NCI-H2196 treated with DMSO at 0.1 percent for 48 hours (cell line): ENCODE measurements at regions not wholly inside any gene's neighbourhood (a gene's known extent, or its start where the extent isn't known, plus 50 kb on each side); places are given as distances from the start of the nearest gene placed in this dataset.

ENCODE experiments used
- DNase-seq: peaks from one replicate; lab custom pipeline; 2025; ENCODE audit not compliant: unreplicated experiment; lab: John Stamatoyannopoulos, UW

DNA sequence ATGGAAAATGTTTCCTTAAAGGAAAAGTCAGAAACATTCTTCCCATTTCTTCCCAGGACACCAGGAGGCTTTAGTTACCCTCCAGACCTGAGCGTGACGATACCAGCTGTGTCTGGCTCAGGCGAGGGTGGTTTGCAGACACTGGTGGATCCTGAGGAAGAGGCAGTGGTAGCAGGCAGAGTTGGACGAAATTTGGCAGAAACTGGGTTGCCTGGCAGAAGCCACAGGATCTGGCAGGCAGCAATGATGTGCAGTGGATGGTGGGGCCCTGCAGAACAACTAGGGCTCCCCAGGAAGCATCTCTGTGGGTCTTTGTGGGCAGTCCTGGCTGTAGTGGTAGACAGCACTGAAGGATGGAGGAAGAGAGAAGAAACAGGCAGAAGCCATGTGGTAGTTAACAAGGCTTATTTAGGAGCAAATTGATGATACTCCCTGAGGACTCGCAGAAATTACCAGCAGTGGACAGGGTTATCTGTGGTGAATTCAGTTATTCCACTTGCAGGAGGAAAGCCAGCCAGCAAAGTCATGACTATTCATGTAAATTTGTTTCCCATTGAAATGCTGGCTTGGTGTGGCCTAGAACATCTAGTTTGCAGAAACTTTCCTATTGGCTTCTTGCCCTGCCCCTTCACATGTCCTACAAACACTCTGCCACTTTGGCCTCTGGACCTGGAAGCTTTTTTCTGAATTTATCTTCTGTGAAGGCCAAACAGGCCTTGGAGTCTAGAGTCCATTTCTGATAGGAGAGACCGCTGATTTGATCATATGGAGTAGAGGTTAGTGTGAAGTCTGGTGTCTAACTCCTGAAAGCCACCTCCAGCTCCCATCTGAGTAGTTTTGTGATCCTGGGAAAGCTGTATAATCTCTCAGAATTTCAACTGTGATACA is 212.0 kb downstream of the DMRT2 start:
- no peak for DNase-seq

DNA sequence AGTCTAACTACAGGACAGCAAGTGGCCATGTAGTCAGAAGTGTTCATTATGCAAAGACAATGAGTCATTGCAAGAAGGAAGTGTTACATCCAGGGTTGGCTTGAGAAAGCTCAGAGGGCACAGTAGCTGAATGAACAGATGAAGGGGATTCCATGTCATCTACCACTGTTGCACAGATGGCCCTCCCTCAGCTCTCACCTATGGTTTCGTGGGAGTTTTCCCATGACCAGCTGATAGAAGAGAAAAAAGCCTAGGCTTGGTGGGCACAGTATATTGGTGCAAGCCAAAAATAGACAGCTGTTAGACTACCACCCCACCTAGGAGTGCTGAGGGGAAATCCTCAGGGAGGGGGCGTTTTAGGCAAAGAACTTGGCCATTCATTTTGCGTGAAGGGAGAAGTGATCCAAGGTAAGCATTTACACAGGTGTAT is 217.0 kb downstream of the DMRT2 start:
- no peak for DNase-seq

GRCh38 chr9:1267581-1267980 is 217.4 kb downstream of the DMRT2 start:
- peak; percentile 81 for DNase-seq

DNA sequence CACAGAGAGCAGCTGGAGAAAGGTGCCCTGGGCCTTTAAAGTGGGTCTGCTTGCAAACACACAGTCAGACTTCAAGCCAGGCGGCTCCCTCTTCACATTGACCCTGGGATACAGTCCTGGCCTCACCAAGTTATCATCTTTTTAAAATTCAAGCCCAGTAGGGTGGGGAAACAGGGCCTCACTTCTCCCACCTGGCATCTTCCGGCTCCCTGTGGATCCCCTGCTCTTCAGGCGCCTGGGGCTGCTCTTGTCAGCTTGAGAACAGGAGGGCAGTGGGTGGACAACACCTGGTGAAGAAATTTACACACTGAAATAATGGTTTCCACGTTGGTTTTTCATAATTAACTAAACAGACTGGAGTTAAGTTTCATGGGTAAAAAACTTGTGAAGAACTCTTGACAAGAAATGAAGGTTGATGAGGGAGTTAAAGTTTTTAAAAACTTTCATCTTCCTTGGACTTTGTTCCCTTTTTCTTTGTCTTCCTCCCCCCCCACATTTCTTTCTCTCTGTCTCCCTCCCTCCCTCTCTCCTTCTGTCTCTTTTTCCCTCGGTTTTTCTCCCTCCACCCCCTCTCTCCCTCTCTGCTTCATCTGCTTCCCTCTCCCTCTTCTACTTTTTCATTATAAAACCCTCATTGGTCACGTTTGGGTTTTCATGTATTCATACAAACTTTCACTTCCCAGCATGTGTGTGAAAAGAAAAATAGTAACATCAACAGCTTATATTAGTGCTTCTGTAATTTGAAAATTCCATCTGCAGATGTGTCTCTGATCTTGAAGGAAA is 219.6 kb downstream of the DMRT2 start:
- DNase-seq = no peak

- DNase-seq = no peak
These were observed 221.2 kb downstream of the DMRT2 start for GRCh38 chr9:1271367-1271766.

DNA sequence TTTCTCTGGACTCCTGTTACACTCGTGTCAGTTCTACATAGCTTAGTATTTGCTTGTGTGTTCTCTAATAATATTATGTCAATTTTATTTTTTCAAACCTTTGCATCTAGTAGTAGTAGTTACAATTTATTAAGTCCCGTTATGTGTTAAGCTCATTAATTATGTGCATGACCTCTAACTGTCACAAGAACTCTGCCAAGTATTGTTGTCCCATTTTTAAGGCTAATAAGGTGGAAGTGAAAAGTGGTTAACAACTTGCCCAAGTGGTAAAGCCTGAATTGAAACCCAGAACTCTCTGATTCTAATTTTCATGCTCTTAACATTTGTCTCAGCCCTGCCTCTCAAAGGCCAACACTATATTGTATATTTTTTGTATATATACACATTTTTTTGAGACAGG is 221.6 kb downstream of the DMRT2 start:
- DNase-seq = no peak

GRCh38 chr9:1272488-1272887 is 222.3 kb downstream of the DMRT2 start:
- DNase-seq = no peak

DNA sequence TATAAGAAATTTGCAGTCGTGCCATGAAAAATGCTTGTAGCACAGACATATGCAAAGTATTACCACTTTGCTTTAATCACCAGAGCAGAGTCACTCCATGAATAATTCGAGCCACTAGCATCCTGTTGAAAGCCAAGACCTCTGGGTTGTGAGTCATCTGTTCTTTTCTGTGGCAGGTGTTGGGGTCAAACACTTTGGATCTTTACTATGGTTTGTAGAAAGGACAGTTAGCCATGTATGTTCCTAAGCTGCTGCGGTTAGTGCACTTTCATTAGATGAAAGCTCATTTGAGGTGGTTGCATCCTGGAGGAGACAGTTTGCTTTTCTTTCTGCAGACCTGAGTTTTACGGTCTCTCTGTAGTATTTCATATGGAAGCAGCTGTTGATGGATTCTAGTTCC is 223.7 kb downstream of the DMRT2 start:
- DNase-seq = peak; percentile 19

- DNase-seq = no peak
These were observed 224.2 kb downstream of the DMRT2 start for GRCh38 chr9:1274334-1274733.

GRCh38 chr9:1276474-1276873 is 226.3 kb downstream of the DMRT2 start:
- no peak for DNase-seq

DNA sequence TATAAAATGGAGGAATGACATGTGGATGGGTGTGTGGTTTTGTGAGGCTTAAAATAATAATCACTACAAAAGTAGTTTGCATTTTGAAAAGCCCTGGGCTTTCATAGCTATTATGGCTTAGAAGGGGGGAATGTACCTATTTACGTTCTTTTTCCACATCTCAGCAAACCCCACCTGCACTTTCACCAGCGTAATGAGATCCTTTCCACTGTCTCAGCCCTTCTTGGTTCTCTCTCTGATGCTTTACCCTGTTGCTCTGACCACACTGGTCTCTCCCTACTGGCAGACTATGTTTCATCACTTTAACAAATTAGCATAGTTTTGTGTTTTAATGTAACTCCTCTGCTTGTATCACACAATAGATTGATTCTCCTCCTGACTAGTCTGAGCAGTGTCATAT is 234.6 kb downstream of the DMRT2 start:
- DNase-seq = no peak

DNA sequence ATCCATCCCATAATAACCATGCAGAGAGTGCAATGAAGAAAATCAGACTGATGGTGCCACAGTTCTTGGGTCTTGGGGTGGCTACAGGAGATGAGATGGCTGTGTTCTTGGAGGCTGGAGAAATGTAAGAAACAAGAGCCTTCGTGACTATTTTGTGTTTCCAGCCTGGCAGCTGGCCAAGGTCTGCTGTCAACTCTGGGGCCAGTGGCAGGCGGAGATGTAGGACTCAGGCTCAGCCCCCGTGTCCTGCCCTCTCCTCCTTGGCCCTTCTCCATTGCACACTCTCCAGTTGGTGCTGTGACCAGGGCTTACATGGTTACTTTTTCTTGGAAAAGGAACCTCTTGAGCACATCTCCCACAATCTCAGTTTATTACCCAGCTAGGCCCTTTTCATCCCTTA is 235.4 kb downstream of the DMRT2 start:
- no peak for DNase-seq

- DNase-seq = no peak
These were observed 242.2 kb downstream of the DMRT2 start for GRCh38 chr9:1292384-1292783.

GRCh38 chr9:1294641-1295258 is 244.6 kb downstream of the DMRT2 start:
- DNase-seq = no peak

DNA sequence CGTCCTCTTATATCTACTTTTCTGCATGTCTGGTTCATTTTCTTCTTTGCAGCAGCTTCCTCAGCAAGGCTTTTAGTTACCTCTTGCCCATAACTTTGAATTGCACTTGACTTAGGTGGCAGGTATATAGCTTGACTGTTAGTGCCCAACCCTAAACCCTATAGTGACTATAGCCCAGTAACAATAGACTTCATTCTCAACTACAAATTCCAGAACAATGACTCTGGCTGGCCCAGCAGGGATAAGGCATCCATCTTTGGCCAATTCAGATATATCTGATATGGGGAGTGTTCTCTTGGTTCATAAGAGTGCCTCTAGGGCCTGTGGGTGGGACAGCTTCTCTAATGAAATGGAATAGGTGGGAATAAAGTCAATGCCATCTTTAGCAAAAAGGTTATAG is 246.2 kb downstream of the DMRT2 start:
- no peak for DNase-seq

DNA sequence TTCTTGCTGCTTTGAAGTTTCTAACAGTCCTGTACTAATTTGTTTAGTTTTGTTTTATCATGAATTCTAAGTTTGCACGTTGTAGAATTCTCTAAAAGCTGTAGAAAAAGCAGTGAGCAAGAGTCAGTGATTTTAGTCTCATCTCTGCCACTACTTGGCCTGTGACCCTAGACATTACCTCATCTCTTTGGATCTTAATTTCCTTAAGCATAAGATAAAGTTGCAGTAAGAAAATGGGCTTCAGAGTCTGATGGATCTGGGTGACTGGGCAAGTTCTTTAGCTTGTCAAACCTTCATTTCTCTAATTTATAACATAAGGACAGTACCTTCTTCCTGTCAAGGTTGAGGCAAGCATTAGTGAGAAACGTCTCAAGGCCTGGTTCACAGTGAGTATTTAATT is 247.9 kb downstream of the DMRT2 start:
- DNase-seq = no peak

DNA sequence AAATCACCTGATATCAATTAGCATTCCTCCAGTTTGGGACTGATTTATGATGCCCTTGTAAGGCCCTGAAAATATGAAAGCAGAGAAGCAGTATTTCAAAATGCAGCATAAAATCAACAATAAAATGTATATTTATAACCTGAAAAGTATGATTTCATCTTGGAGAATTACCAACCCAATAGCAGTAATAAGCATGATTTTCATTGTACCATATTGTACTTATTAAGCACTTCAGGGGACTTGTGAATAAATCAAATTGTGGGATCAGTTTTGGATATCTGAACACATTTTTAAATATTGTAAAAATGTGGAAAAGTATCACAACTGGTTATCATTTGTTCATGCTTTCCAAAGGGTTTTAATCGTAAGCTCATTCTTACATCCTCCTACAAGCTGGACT is 250.8 kb downstream of the DMRT2 start:
- no peak for DNase-seq

- no peak for DNase-seq
These were observed 253.8 kb downstream of the DMRT2 start for GRCh38 chr9:1303932-1304331.

GRCh38 chr9:1311462-1312042 is 261.4 kb downstream of the DMRT2 start:
- DNase-seq = no peak

GRCh38 chr9:1319436-1319835 is 269.3 kb downstream of the DMRT2 start:
- DNase-seq = no peak

DNA sequence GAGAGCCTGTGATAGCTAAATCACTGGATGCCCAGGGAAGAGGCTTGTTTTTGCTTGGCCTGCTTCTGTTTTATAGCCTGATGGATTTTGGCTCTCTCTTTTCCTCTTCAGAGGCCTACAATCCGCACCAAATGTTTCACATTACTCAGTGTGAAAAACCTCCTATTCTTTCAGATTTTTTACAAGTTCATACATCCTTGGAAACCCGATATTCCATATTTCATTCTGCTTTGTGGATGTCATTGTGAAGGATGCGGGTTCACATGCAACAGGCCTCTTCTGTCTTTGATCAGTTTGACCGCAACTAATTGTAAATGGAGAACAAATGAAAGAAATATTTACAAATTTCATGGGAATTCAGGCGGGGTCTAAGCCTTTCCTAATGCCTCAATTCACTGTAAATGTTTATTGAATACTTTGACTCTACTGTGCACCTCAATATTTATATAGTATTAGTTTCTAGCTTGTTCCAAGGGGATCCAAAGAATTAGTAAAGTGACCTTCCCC is 269.9 kb downstream of the DMRT2 start:
- DNase-seq = no peak
